MM.1S (cell line): ENCODE measurements at regions not wholly inside any gene's neighbourhood (a gene's known extent, or its start where the extent isn't known, plus 50 kb on each side); places are given as distances from the start of the nearest gene placed in this dataset.

ENCODE experiments used
- DNase-seq: peaks from one replicate; pipeline ENCODE4 v3.0.0-alpha.2; 2015
- H2AFZ ChIP-seq: fragments of 300-600 bp; sonication (generic); 2 replicates; pipeline ENCODE4 v1.6.0; 2016; ENCODE audit warnings: antibody characterized with exemption, low read length
- H3F3A ChIP-seq: fragments of 300-600 bp; sonication (generic); 2 replicates; pipeline ENCODE4 v1.6.1; 2016; ENCODE audit warnings: mild to moderate bottlenecking, antibody characterized with exemption, low read length, moderate library complexity, mixed read lengths; ENCODE audit not compliant: insufficient read depth
- H3K27ac ChIP-seq: fragments of 300-600 bp; sonication (generic); 2 replicates; pipeline ENCODE4 v1.5.1; 2016; ENCODE audit warnings: mild to moderate bottlenecking, low read length
- H3K27me3 ChIP-seq: fragments of 300-600 bp; sonication (generic); replicated peaks from 2 replicates; pipeline ENCODE4 v1.6.0; 2016; ENCODE audit warnings: low read length; ENCODE audit not compliant: insufficient read depth
- H3K36me3 ChIP-seq: fragments of 300-600 bp; sonication (generic); replicated peaks from 2 replicates; pipeline ENCODE4 v1.6.1; 2016; ENCODE audit warnings: mild to moderate bottlenecking, low read length, mixed read lengths; ENCODE audit not compliant: insufficient read depth
- H3K4me1 ChIP-seq: fragments of 300-600 bp; sonication (generic); 2 replicates; pipeline ENCODE4 v1.6.1; 2016; ENCODE audit warnings: low read length, mixed read lengths
- H3K4me2 ChIP-seq: fragments of 300-600 bp; sonication (generic); 2 replicates; pipeline ENCODE4 v1.6.0; 2016; ENCODE audit warnings: low read depth, low read length
- H3K4me3 ChIP-seq: fragments of 300-600 bp; sonication (generic); 2 replicates; pipeline ENCODE4 v1.5.1; 2016; ENCODE audit warnings: low read length, mixed read lengths
- H3K79me2 ChIP-seq: fragments of 300-600 bp; sonication (generic); 2 replicates; pipeline ENCODE4 v1.6.1; 2016; ENCODE audit warnings: mixed run types, low read length, mixed read lengths
- H3K9ac ChIP-seq: fragments of 300-600 bp; sonication (generic); 2 replicates; pipeline ENCODE4 v1.6.1; 2016; ENCODE audit warnings: low read length, mixed read lengths
- H3K9me2 ChIP-seq: fragments of 300-600 bp; sonication (generic); replicated peaks from 2 replicates; pipeline ENCODE4 v1.6.1; 2016; ENCODE audit warnings: mild to moderate bottlenecking, low read length, mixed read lengths; ENCODE audit not compliant: insufficient read depth
- H3K9me3 ChIP-seq: fragments of 300-600 bp; sonication (generic); replicated peaks from 2 replicates; pipeline ENCODE4 v1.6.1; 2016; ENCODE audit warnings: mild to moderate bottlenecking, low read length, mixed read lengths; ENCODE audit not compliant: insufficient read depth
- H4K20me1 ChIP-seq: fragments of 300-600 bp; sonication (generic); 2 replicates; pipeline ENCODE4 v1.6.1; 2016; ENCODE audit warnings: mild to moderate bottlenecking, low read length, moderate library complexity, mixed read lengths; ENCODE audit not compliant: insufficient read depth
- EZH2 ChIP-seq: fragments of 300-600 bp; sonication (generic); optimal IDR thresholded peaks from 2 replicates; pipeline ENCODE3; 2017; ENCODE audit warnings: low read depth, mild to moderate bottlenecking, antibody characterized with exemption, low read length, mixed read lengths
- EZH2phosphoT487 ChIP-seq: fragments of 300-600 bp; sonication (generic); IDR thresholded peaks from 2 replicates; pipeline ENCODE4 v1.6.1; 2018; ENCODE audit warnings: antibody characterized with exemption, low read length
- TF ChIP-seq, protein P1 (sequence below): fragments of 300-600 bp; sonication (generic); IDR thresholded peaks from 2 replicates; pipeline ENCODE4 v1.5.1; 2016; ENCODE audit warnings: antibody characterized with exemption, low read length, mixed read lengths

- TF ChIP-seq EZH2phosphoT487 (no peak), EZH2 (no peak)
- TF ChIP-seq, protein P1, sequence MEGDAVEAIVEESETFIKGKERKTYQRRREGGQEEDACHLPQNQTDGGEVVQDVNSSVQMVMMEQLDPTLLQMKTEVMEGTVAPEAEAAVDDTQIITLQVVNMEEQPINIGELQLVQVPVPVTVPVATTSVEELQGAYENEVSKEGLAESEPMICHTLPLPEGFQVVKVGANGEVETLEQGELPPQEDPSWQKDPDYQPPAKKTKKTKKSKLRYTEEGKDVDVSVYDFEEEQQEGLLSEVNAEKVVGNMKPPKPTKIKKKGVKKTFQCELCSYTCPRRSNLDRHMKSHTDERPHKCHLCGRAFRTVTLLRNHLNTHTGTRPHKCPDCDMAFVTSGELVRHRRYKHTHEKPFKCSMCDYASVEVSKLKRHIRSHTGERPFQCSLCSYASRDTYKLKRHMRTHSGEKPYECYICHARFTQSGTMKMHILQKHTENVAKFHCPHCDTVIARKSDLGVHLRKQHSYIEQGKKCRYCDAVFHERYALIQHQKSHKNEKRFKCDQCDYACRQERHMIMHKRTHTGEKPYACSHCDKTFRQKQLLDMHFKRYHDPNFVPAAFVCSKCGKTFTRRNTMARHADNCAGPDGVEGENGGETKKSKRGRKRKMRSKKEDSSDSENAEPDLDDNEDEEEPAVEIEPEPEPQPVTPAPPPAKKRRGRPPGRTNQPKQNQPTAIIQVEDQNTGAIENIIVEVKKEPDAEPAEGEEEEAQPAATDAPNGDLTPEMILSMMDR = no peak
- Histone ChIP-seq H2AFZ (no peak overlapping the region), H3K79me2 (no peaks in the 10 kb centered on the region), H3K36me3 (no peaks in the 10 kb centered on the region), H3K4me2 (no peak overlapping the region), H3F3A (no peaks in the 10 kb centered on the region), H4K20me1 (no peaks in the 10 kb centered on the region), H3K9me3 (no peaks in the 10 kb centered on the region), H3K27ac (no peak overlapping the region), H3K27me3 (no peaks in the 10 kb centered on the region), H3K4me3 (no peak overlapping the region), H3K9ac (no peak overlapping the region), H3K9me2 (no peaks in the 10 kb centered on the region), H3K4me1 (no peaks in the 10 kb centered on the region)
- no peak for DNase-seq
Observed at GRCh38 chr12:34299802-34300193, 277.5 kb downstream of the ALG10 start.

GRCh38 chr12:34300376-34301250, 278.3 kb downstream of the ALG10 start:
- H3K4me3 ChIP-seq = no peak overlapping the region
- no peak overlapping the region for H3K9ac ChIP-seq
- H3K9me2 ChIP-seq = no peaks in the 10 kb centered on the region
- no peak for TF ChIP-seq EZH2
- TF ChIP-seq, protein P1 = no peak
- TF ChIP-seq EZH2phosphoT487 = no peak
- no peak overlapping the region for H3K4me2 ChIP-seq
- no peak overlapping the region for H3K27ac ChIP-seq
- H2AFZ ChIP-seq = no peak overlapping the region
- H3K9me3 ChIP-seq = no peaks in the 10 kb centered on the region
- no peaks in the 10 kb centered on the region for H3F3A ChIP-seq
- no peaks in the 10 kb centered on the region for H3K79me2 ChIP-seq
- H3K27me3 ChIP-seq = no peaks in the 10 kb centered on the region
- no peak for DNase-seq
- H3K4me1 ChIP-seq = no peaks in the 10 kb centered on the region
- H3K36me3 ChIP-seq = no peaks in the 10 kb centered on the region
- no peaks in the 10 kb centered on the region for H4K20me1 ChIP-seq

DNA sequence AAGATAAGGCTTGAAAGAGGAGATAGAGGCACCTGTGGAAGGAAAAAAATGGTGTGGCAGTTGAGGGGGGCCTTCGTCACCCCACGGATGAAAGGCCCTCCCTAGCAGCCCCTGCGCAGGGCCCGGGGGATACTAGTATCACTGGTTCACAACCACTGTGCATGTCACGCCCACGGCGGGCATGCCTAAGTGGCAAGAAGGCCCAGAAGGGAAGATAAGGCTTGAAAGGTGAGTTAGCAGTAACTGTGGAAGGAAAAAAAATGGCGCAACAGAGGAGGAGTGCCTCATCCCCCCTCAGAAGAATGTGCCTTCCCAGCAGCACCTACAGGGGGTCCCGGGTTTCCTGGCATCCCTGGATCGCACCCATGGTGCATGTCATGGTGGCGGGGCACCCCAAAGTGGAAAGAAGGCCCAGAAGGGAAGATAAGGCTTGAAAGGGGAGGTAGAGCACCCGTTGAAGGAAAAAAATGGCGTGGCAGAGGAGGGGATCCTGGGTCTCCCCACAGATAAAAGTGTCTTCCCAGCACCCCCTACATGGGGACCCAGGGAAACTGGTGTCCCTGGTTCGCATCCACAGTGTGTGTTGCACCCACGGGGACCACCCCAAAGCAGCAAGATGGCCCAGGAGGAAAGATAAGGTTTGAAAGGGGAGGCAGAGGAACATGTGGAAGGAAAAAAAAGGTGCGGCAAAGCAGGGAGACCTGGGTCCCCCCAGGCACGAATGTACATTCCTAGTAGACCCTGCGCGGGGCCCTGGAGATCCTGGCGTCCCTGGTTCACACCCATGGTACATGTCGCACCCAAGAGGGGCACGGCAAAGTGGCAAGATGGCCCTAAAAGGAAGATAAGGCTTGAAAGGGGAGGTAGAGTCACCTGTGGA, 279.2 kb downstream of the ALG10 start:
- no peak for TF ChIP-seq EZH2
- TF ChIP-seq, protein P1 = no peak
- TF ChIP-seq EZH2phosphoT487 = no peak
- no peak overlapping the region for H2AFZ ChIP-seq
- H3K36me3 ChIP-seq = no peaks in the 10 kb centered on the region
- no peak overlapping the region for H3K4me3 ChIP-seq
- H3K4me1 ChIP-seq = no peaks in the 10 kb centered on the region
- no peaks in the 10 kb centered on the region for H3K9me2 ChIP-seq
- no peak overlapping the region for H3K9ac ChIP-seq
- H3K4me2 ChIP-seq = no peak overlapping the region
- H3F3A ChIP-seq = no peaks in the 10 kb centered on the region
- no peak for DNase-seq
- H3K9me3 ChIP-seq = no peaks in the 10 kb centered on the region
- no peaks in the 10 kb centered on the region for H3K79me2 ChIP-seq
- no peaks in the 10 kb centered on the region for H4K20me1 ChIP-seq
- no peaks in the 10 kb centered on the region for H3K27me3 ChIP-seq
- H3K27ac ChIP-seq = no peak overlapping the region
